GM12891 (cell line): ENCODE measurements at regions not wholly inside any gene's neighbourhood (a gene's known extent, or its start where the extent isn't known, plus 50 kb on each side); places are given as distances from the start of the nearest gene placed in this dataset.

ENCODE experiments used
- POLR2A ChIP-seq: IDR thresholded peaks from 2 replicates; pipeline ENCODE4 v1.6.1; 2011; ENCODE audit warnings: low read depth, low read length, control low read depth
- POLR2AphosphoS5 ChIP-seq: IDR thresholded peaks from 2 replicates; pipeline ENCODE4 v1.6.1; 2011; ENCODE audit warnings: low read depth, low read length, control low read depth

DNA sequence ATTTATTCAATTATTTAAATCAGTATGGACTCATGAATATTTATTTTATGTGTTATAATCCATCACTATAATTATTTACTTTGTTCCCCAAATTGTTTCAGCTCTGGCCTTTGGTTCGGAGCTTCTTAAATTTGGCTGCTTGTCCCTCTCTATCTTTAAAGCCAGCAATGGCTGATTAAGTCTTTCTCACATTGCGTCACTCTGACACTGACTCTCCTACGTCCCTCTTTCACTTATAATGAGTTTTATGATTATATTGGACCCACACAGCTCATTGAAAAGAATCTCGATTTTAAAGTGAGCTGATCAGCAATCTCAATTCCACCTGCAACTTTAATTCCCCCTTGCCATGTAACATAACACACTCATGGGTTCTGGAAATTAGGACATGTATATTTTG lies 185.2 kb upstream of the SLC39A10 start:
- no peak for TF ChIP-seq POLR2AphosphoS5
- no peak for TF ChIP-seq POLR2A
